OCI-LY1 (cell line): ENCODE measurements at regions not wholly inside any gene's neighbourhood (a gene's known extent, or its start where the extent isn't known, plus 50 kb on each side); places are given as distances from the start of the nearest gene placed in this dataset.

Experiments
- H2AFZ ChIP-seq: fragments of 200-600 bp; sonication (generic), shearing (Covaris generic); 2 replicates; pipeline ENCODE4 v1.6.0; 2014; ENCODE audit warnings: antibody characterized with exemption, mild to moderate bottlenecking, low read length
- H3F3A ChIP-seq: fragments of 200-600 bp; sonication (generic), shearing (Covaris generic); 2 replicates; pipeline ENCODE4 v1.6.0; 2014; ENCODE audit warnings: mild to moderate bottlenecking, antibody characterized with exemption, low read length, moderate library complexity; ENCODE audit not compliant: insufficient read depth
- H3K27ac ChIP-seq: fragments of 200-600 bp; sonication (generic); 2 replicates; pipeline ENCODE4 v1.5.1; 2014; ENCODE audit warnings: low read length, mixed run types, mild to moderate bottlenecking, low read depth; ENCODE audit not compliant: poor library complexity, severe bottlenecking
- H3K27me3 ChIP-seq: fragments of 200-600 bp; sonication (generic); 2 replicates; pipeline ENCODE4 v1.6.0; 2014; ENCODE audit warnings: antibody characterized with exemption, mild to moderate bottlenecking, low read length, moderate library complexity; ENCODE audit not compliant: insufficient read depth
- H3K36me3 ChIP-seq: fragments of 200-600 bp; sonication (generic); 2 replicates; pipeline ENCODE4 v1.6.1; 2014; ENCODE audit warnings: mild to moderate bottlenecking, antibody characterized with exemption, low read length, moderate library complexity, mixed read lengths; ENCODE audit not compliant: insufficient read depth
- H3K4me1 ChIP-seq: fragments of 200-600 bp; sonication (generic); 2 replicates; pipeline ENCODE4 v1.5.1; 2014; ENCODE audit warnings: mild to moderate bottlenecking, low read length, moderate library complexity; ENCODE audit not compliant: insufficient read depth, severe bottlenecking
- H3K4me2 ChIP-seq: fragments of 200-600 bp; sonication (generic), shearing (Covaris generic); 2 replicates; pipeline ENCODE4 v1.6.1; 2014; ENCODE audit warnings: low read length
- H3K4me3 ChIP-seq: fragments of 200-600 bp; sonication (generic); 2 replicates; pipeline ENCODE4 v1.5.1; 2014; ENCODE audit warnings: low read length, low read depth, mild to moderate bottlenecking, mixed read lengths; ENCODE audit not compliant: poor library complexity, severe bottlenecking
- H3K79me2 ChIP-seq: fragments of 200-600 bp; shearing (Covaris generic); 2 replicates; pipeline ENCODE4 v1.6.1; 2016; ENCODE audit warnings: mixed run types, low read length, mixed read lengths; ENCODE audit not compliant: insufficient read depth
- H3K9ac ChIP-seq: fragments of 200-600 bp; sonication (generic), shearing (Covaris generic); 2 replicates; pipeline ENCODE4 v1.6.1; 2014; ENCODE audit warnings: mild to moderate bottlenecking, low read length, mixed read lengths
- H3K9me2 ChIP-seq: fragments of 200-600 bp; sonication (generic), shearing (Covaris generic); 2 replicates; pipeline ENCODE4 v1.6.1; 2014; ENCODE audit warnings: low read depth, mild to moderate bottlenecking, low read length, mixed read lengths
- H3K9me3 ChIP-seq: fragments of 200-600 bp; shearing (Covaris generic); 2 replicates; pipeline ENCODE4 v1.6.1; 2014; ENCODE audit warnings: low read length, mixed read lengths
- H4K20me1 ChIP-seq: fragments of 200-600 bp; sonication (generic), shearing (Covaris generic); 2 replicates; pipeline ENCODE4 v1.6.0; 2016; ENCODE audit warnings: mild to moderate bottlenecking, low read length; ENCODE audit not compliant: insufficient read depth
- CTCF ChIP-seq: fragments of 200-600 bp; sonication (generic), shearing (Covaris generic); IDR thresholded peaks from 2 replicates; pipeline ENCODE4 v1.5.1; 2017; ENCODE audit warnings: mild to moderate bottlenecking, antibody characterized with exemption, low read length, moderate library complexity, mixed read lengths
- EZH2 ChIP-seq: fragments of 200-600 bp; sonication (generic), shearing (Covaris generic); IDR thresholded peaks from 2 replicates; pipeline ENCODE4 v1.8.0; 2017; ENCODE audit warnings: borderline replicate concordance, mixed run types, mild to moderate bottlenecking, antibody characterized with exemption, low read length, moderate library complexity, mixed read lengths

- Histone ChIP-seq H3K4me1 (no peaks in the 10 kb centered on the region), H3K36me3 (no peaks in the 10 kb centered on the region), H3K4me2 (no peak overlapping the region), H2AFZ (no peak overlapping the region), H3F3A (no peaks in the 10 kb centered on the region), H4K20me1 (no peaks in the 10 kb centered on the region), H3K27ac (no peak overlapping the region), H3K9ac (no peak overlapping the region), H3K4me3 (no peak overlapping the region), H3K27me3 (0 out of 2 replicates have a peak, but pooled peaks cover 3% of the 10 kb centered on the region), H3K79me2 (no peaks in the 10 kb centered on the region), H3K9me3 (no peaks in the 10 kb centered on the region), H3K9me2 (no peaks in the 10 kb centered on the region)
- TF ChIP-seq CTCF, result no peak
Measured at GRCh38 chr15:60102748-60103147, 98.6 kb downstream of the FOXB1 start.

- H3K4me1 ChIP-seq, result no peaks in the 10 kb centered on the region
- H3F3A ChIP-seq, result no peaks in the 10 kb centered on the region
- H3K4me2 ChIP-seq, result no peak overlapping the region
- H3K36me3 ChIP-seq, result no peaks in the 10 kb centered on the region
- no peaks in the 10 kb centered on the region for H3K9me2 ChIP-seq
- no peaks in the 10 kb centered on the region for H3K9me3 ChIP-seq
- H3K27ac ChIP-seq, result no peak overlapping the region
- H3K27me3 ChIP-seq, result no peaks in the 10 kb centered on the region
- no peak overlapping the region for H2AFZ ChIP-seq
- H3K4me3 ChIP-seq, result no peak overlapping the region
- no peaks in the 10 kb centered on the region for H4K20me1 ChIP-seq
- H3K79me2 ChIP-seq, result no peaks in the 10 kb centered on the region
- TF ChIP-seq CTCF (no peak), EZH2 (no peak)
- H3K9ac ChIP-seq, result no peak overlapping the region
Measured at GRCh38 chr15:60110909-60111308, 106.8 kb downstream of the FOXB1 start.

- H4K20me1 ChIP-seq, result no peaks in the 10 kb centered on the region; the same call in 1 of the 2 replicates
- H3K27me3 ChIP-seq, result no peaks in the 10 kb centered on the region
- H3K27ac ChIP-seq, result no peak overlapping the region
- H3K4me1 ChIP-seq, result no peaks in the 10 kb centered on the region
- TF ChIP-seq CTCF (no peak), EZH2 (no peak)
- no peak overlapping the region for H3K4me2 ChIP-seq
- H2AFZ ChIP-seq, result no peak overlapping the region
- H3K9me2 ChIP-seq, result no peaks in the 10 kb centered on the region
- H3K4me3 ChIP-seq, result no peak overlapping the region
- no peaks in the 10 kb centered on the region for H3K9me3 ChIP-seq
- H3K79me2 ChIP-seq, result no peaks in the 10 kb centered on the region
- no peaks in the 10 kb centered on the region for H3F3A ChIP-seq
- no peaks in the 10 kb centered on the region for H3K36me3 ChIP-seq
- H3K9ac ChIP-seq, result no peak overlapping the region
Measured at GRCh38 chr15:60115579-60116380, 111.7 kb downstream of the FOXB1 start.
